RPMI7951 (cell line): ENCODE measurements at regions not wholly inside any gene's neighbourhood (a gene's known extent, or its start where the extent isn't known, plus 50 kb on each side); places are given as distances from the start of the nearest gene placed in this dataset.
"Not testable (repeated sequence)": the region's sequence is repeated elsewhere in the genome, so short reads cannot be mapped to it uniquely, and the experiment has no call there.

ENCODE experiments used
- DNase-seq: peaks from one replicate; pipeline ENCODE4 v3.0.0-alpha.2; 2012; ENCODE audit warnings: low read depth

DNA sequence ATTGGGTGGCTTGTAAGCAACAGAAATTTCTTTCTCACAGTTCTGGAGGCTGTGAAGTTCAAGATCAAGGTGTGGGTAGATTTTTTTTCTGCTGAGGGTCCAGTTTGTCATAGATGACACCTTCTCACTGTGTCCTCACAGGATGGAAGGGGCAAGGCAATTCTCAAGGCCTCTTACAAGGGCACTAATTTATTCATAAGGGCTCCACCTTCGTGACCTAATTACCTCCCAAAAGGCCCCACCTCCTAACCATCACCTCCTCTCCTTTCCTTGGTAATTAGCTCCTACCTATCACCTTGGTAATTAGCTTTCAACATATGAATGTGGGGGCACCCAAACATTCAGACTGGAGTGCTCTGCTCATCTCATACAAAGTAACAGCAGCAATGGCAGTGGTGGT lies 92.3 kb upstream of the CD44 start:
- DNase-seq = no peak

DNA sequence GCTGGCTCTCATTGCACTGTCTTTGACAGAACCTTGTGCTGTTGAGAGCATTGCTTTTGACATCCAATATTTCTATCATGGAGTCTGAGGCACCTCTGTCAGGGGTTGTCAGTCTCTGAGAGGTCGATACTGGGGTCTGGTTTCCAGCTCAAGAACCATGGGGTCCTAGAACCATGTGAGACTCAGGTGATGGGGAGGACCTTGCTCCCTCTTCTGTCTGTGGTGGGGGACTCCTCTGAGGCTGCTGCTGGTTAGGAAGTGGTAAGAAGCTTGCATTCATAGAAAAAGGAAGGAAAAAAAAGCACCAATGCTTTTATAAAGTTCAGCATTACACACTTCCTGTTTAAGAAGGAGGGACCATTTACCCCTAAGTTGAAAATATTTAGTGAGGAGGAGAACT lies 91.8 kb upstream of the CD44 start:
- DNase-seq = no peak

DNA sequence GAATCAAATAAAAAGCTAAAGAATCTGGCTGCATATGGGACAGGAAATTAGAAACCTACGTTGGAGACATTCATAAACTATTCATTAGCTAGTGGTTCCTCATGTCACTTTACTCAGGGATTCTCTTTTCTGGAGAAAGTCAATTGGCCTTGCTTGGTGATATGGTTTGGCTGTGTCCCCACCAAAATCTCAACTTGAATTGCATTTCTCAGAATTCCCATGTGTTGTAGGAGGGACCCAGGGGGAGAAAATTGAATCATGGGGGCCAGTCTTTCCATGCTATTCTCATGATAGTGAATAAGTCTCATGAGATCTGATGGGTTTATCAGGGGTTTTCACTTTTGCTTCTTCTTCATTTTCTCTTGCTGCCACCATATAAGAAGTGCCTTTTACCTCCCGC lies 91.2 kb upstream of the CD44 start:
- DNase-seq = no peak

DNA sequence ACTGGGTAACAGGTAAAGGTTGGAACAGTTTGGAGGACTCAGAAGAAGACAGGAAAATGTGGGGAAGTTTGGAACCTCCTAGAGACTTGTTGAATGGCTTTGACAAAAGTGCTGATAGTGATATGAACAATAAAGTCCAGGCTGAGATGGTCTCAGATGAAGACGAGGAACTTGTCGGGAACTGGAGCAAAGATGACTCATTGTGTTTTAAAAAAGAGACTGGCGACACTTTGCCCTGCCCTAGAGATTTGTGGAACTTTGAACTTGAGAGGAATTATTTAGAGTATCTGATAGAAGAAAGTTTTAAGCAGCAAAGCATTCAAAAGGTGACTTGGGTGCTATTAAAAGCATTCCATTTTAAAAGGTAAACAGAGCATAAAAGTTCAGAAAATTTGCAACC lies 90.6 kb upstream of the CD44 start:
- DNase-seq = not testable (repeated sequence)

DNA sequence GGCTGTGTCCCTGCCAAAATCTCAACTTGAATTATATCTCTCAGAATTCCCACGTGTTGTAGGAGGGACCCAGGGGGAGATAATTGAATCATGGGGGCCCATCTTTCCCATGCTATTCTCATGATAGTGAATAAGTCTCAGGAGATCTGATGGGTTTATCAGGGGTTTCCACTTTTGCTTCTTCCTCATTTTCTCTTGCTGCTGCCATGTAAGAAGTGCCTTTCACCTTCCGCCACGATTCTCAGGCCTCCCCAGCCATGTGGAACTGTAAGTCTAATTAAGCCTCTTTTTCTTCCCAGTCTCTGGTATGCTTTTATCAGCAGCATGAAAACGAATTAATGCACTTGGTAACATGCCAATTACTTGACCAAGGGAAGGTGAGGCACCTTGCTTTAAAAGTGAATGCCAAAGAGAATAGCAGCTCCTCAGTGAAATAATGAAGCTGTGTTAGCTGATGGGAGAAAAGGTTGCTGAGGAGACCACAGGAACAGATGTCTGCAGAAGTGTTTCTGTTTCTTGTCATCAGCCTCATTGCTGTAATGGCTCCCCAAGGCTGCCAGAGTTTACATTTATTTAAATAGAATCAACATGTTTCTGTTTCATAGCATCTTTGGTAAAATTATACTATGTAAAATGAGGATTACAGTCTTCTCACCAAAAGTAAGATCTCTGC lies 89.0 kb upstream of the CD44 start:
- DNase-seq = no peak

DNA sequence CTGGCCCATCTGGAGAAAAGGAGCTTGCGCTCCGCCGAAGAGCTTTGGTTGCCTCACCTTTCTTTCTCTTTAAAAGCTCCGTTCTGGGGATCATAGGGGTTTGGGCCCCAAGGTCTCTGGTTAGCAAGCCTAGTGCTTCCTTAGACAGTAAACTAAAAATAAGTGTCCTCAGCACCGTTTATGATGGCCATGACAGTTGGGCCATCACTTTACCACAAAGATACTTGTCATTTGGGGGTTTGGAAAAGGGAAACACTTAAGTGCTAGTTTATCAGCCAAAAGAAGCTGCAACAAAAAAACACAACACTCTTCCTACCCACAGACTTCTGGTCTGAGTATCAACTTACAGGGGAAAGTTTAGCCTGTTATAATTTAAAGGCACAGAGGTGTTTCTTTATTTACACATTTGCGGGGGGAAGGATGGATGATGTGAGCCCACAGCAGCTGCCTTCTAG lies 88.4 kb upstream of the CD44 start:
- no peak for DNase-seq

DNA sequence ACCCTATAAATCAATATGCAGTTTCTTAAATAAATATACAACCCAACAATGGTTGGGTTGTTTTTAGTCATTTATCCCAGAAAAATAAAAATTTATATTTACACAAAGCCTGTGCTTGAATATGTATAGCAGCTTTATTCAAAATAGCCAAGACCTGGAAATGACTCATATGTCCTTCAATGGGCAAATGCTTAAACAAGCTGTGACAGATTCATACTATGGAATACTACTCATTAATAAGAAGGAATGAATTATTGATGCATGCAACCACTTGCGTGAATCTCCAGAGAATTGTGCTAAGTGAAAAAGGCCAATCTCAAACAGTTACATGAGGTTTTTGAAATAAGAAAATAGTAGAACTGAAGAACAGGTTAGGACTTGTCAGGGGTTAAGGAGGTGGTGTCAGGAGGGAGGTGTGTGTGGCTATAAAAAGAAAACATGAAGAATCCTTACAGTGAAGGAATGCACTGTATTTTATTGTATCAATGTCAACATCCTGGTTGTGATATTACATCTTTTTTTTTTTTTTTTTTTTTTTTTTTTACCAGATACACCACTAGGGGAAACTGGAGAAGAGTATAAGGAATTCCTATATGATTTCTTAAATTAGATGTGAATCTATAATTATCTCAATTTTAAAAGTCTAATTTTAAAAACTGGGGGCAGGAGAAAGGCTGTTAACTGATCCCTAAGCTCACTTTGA lies 82.4 kb upstream of the CD44 start:
- no peak for DNase-seq

DNA sequence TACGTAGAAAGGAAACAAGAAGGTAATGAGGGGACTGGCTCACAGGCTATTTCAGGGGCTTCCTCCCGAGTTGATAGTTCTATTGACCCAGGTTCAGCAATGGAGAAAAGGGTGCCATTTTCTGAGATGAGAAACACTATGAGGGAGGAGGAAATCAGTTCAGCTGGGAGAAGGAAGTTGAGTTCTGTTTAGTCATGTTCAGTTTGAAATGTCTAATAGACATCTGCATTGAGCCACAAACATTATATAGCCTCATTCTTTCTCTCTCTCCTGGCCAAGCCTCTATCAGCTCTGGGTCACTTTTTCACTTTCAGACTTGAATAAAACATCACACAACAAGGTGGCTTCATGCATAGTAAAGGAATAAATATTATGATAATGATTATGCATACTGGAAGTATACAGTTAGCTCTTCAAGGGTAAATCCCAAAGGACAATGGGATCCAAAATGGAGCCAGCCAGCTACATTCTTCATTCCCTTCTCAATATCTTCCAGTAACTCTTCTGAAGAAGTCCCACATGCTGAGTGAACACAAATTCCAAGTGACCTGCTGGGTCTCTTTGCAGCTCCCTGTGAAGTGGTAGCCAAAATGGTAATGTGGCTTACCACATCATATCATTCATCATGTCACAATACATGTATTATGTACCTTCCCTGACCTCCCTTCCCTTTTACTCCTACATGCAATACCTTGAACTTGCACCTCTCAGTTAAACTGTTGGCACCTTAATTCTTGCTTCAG lies 80.9 kb upstream of the CD44 start:
- DNase-seq = no peak

DNA sequence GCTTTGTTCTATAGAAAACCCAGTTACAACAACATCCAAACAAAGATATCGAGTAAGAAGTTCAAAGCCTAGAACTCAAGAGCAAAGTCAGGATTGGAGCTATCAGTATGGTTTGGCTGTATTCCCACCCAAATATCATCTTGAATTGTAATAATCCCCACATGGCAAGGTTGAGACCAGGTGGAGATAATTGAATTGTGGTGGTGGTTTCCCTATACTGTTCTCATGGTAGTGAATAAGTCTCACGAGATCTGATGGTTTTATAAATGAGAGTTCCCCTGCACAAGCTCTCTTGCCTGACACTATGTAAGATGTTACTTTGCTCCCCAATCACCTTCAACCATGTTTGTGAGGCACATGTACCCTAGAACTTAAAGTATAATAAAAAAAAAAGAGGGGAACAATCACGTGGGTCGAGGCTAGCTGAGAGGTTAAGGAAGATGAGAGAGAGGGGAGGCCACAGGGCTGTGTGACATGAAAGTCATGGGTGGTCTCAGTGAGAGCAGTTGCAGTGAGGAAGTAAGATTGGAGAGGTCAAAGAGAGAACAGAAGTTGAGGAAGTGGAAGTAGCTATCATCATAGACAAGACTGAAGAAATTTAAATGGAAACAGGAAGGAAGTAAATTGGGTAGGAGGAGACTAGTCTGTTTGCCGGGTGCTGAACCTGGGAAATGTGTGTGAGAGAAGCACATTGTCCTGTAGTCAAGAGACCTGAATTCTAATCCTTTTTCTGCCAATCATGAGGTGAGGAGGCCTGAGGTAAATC lies 80.1 kb upstream of the CD44 start:
- DNase-seq = no peak

DNA sequence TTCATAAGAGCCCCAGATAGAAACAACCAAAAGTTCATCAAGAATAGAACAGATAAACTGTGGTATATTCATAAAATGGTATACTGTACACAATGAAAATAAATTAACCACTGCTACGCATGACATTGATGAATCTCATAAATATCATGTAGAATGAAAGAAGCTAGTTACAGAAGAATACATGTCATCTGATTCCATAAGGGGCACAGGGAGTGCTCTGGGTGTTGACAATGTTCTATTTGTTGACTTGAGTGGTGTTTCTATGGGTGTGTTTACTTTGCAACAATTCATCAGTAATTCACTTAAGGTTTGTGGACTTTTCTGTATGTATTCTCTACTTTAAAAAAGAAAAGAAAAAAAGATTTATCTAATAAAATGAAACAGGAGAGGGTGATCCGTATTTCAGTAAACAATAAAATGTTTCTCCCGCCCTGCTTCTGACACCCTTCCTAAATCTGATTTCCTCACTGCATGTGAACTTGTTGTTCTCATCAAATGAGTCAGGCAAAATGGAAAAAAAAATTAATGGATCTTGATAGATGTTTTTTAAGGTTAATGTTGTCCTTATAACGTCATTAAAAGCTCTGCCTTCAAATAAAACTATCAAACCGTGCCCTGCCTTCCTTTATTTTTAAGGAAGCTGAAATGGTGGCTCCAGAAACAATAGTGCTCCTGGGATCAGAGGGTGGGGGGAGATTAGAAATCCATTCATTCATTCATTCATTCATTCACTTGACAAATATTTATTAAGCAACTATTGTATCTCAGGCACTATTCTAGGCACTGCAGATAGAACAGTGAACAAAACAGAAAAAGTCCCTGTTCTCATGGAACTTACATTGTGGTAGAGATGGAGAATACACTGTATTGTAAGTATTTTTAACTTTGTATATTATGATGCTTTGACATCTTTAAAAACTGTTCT lies 77.2 kb upstream of the CD44 start:
- DNase-seq = no peak

DNA sequence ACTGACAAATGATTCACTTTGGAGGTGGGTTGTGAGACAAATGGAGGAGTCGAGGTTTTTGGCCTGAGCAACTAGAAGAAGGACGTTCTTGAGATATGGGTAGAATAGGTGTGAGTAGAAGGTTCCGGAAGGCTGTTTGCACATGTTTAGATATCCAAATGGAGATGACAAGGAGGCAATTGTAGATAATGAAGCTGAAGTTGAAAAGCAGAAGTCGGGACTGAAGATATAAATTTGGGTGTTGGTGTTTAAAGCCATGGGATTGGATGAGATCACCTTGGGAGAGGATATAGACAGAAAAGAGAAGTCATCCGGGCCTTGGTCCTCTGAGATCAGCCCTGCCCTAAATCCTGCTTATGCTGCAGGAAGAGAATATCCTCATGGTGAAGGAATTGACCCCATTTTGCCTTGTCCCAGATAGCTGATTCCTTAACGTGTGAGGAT lies 75.5 kb upstream of the CD44 start:
- no peak for DNase-seq

DNA sequence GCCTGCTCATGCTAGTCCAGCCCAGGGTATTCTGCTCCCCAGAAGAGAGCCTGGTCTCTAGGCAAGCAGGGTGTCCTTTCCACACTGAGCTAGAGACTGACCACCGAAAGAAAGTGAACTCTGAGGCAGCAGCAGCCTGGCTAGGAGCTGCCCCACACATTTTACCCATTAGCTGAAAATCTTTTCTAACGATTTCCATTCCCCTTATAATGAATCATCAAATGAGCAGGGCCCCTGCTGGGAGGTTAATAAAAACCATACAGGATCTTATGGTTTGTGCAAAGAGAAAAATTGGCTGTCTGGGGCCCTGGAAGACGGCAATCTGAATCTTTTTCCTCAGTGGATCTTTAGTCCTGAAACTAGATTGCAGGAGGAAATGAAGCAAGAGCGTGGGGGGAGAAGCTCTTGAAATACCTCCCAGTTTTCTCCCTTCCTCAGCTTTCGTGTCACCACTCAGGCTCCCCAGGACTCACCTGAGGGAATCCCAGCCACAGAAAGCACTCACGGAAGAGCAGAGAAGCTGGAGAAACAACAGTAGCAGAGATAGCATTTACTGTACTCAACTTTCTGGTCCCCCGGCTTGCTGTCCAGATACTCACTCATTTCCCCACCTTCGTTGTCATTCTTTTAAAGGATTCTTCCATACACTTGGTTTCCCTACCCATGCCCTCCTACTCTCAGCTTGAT lies 74.7 kb upstream of the CD44 start:
- peak; percentile 75 for DNase-seq

DNA sequence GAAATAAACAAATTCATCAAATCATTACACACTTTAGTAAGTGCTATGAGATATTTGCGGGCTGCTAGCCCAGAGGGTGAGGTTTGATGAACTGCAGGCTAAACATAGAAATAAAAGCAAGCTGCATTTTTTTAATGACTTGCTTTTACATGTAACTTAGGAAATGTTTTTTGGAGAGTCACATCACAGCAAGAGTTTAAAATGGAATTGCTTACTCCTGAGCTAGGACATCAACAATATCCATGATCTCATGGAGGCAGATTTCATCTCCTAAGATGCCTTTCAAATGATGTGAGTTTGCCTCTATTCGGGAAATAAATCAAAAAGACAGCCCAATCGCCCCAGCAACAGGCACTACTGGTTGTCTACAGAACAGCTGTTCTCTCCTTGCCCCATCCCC lies 73.4 kb upstream of the CD44 start:
- no peak for DNase-seq

DNA sequence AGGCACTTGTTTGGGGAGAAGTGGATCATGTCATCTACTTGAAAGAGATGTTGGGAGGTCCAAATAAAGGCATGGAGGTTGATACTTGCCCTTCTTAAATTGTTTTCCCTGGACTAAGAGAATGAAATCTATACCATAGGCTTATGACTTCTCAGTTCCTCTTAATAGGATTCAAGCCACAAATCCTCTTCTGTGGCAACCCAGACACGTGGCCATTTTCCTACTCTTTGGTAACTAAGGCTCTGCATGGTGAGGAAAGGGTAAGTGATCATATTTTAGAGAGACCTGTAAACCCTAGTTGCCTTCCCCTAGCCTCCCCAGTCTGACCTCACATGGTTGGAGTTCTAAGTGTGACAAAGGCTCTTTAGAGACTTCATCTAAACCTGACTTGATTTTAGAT lies 72.9 kb upstream of the CD44 start:
- no peak for DNase-seq

DNA sequence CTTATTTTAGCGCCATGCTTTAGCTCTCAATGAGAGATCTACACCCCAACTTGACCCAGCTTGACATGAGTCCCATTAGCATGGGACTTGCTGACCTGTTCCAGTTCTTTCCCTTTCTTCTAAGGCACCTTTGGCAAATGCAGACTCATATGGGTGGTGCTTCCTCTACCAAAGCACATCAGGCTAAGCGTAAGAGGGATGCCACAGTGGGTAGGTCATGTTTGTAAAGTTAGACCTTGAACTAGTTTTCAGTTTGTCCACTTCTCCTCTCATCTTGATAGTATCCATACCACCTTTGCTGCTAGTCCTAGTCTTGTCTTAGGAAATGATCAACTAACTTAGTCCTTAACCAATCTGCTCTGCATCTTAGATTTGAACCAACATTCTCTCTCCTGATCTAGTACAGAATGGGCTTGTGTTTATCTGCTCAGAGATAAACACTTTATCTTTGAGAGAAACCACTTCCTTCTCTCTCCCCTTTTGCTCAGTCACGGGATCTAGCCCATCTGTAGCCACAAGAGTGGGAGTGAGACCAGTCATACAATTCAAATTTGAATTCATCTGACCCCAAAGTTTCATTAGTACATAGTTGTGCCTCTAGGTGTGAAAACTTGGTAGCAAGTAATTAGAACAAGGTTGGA lies 72.1 kb upstream of the CD44 start:
- DNase-seq = no peak

DNA sequence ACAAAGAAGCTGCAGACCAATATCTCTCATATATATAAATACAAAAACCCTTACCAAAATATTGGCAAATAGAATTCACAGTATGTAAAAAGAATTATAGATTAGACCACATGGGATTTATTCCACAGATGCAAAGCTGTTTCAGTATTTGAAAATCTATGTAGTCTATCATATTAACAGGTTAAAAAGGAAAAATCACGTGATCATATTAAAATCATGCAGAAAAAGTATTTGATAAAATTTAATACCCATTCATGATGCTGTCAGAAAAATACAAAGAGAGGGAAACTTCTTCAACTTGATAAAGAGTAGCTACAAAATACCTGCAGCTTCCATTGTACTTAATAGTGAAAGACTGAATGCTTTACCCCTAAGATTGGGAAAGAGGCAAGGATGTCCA lies 67.2 kb upstream of the CD44 start:
- no peak for DNase-seq

DNA sequence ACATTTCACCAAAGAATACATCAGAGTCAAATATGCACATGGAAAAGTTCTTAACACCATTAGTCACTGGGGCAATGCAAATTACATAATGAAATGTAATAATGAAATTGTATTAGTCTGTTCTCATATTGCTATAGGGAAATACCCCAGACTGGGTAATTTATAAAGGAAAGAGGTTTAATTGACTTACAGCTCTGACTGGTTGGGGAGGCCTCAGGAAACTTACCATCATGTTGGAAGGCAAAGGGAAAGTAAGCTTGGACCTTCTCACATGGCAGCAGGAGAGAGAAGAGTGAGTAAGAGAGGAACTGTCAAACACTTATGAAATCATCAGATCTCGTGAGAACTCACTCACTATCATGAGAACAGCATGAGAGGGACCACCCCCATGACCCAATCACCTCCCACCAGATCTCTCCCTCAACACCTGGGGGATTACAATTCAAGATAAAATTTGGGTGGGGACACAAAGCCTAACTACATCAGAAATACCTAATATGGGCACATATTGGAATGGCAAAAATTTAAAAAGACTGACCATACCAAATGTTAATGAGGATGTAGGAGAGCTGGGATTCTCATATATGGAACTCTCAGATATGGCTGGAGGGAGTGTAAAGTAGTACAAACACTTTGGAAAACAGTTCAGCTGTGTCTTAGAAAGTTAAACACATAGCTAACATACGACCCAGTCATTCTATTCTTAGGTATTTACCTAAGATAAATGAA lies 65.1 kb upstream of the CD44 start:
- no peak for DNase-seq

DNA sequence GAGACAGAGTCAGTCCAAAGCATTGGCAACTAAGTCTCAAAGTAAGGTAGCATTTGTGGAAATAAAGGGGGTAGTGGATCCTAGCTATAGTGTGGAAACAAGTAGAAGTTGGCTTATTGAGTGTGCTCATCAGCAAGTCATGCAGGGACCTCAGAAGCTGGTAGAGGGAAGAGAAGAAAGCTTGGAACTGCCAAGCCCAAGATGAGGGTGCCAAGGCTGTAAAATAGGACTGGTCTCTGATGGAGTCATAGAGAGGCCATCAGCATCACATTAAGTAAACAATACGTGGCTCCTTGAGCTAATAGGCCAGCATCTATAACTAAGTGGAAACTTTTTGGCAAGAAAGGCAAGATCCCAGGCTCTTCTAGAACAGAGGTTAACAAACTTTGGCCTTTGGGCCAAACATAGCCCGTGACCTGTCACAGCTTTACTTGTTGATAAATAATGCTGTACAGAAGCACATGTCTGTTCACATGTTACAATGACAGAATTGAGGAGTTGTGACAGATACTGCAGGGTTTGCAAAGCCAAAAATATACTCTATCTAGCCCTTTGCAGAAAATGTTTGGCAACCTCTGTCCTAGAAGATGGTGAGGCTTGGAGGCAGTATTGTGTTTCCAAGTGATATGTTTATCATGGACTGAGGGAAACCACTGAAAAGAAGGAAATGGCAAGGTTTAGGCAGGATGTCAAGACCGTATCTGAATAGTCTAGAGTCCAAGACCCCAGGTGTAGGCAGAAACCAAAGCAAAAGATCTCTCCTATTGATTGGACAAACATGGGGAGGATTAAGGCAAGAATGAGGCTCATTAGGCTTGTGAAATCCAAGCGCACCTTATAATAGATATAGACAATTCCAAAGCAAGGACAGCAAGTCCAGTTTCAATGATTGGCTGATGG lies 62.5 kb upstream of the CD44 start:
- no peak for DNase-seq
